SK-N-SH treated with all-trans-retinoic acid at 6 μM for 48 hours (cell line): ENCODE measurements at regions not wholly inside any gene's neighbourhood (a gene's known extent, or its start where the extent isn't known, plus 50 kb on each side); places are given as distances from the start of the nearest gene placed in this dataset.

Experiments
- ATAC-seq: fragments of 200-7000 bp; cut with Tn5 transposase; 3 replicates; pipeline ENCODE4 v1.9.1; 2020; ENCODE audit warnings: mild to moderate bottlenecking, moderate library complexity
- ARNTL ChIP-seq: fragments of 450-650 bp; formaldehyde crosslinking; IDR thresholded peaks from 2 replicates; pipeline ENCODE4 v1.5.0; 2020; ENCODE audit warnings: low read depth, mild to moderate bottlenecking, moderate library complexity, borderline replicate concordance
- BACH2 ChIP-seq: fragments of 250-450 bp; sonication (Bioruptor Pico); IDR thresholded peaks from 2 replicates; pipeline ENCODE4 v1.9.0; 2021; ENCODE audit warnings: mild to moderate bottlenecking, borderline replicate concordance
- CSDC2 ChIP-seq: fragments of 250-450 bp; sonication (Bioruptor Pico); IDR thresholded peaks from 2 replicates; pipeline ENCODE4 v1.5.0; 2020; ENCODE audit warnings: mild to moderate bottlenecking, moderate library complexity
- ESRRG ChIP-seq: fragments of 250-450 bp; sonication (Bioruptor Pico); IDR thresholded peaks from 2 replicates; pipeline ENCODE4 v1.6.1; 2021; ENCODE audit warnings: mild to moderate bottlenecking
- OSR1 ChIP-seq: fragments of 250-450 bp; sonication (Bioruptor Pico); IDR thresholded peaks from 2 replicates; pipeline ENCODE4 v1.8.0; 2022; ENCODE audit warnings: moderate library complexity, mild to moderate bottlenecking, inconsistent platforms
- PPARA ChIP-seq: fragments of 250-450 bp; sonication (Bioruptor Pico); IDR thresholded peaks from 2 replicates; pipeline ENCODE4 v1.5.0; 2020; ENCODE audit warnings: mild to moderate bottlenecking, borderline replicate concordance
- RARB ChIP-seq: fragments of 250-450 bp; sonication (Bioruptor Pico); IDR thresholded peaks from 2 replicates; pipeline ENCODE4 v1.8.0; 2021; ENCODE audit warnings: mild to moderate bottlenecking, moderate library complexity
- SNAI2 ChIP-seq: fragments of 250-450 bp; sonication (Bioruptor Pico); IDR thresholded peaks from 2 replicates; pipeline ENCODE4 v1.5.0; 2020; ENCODE audit warnings: mild to moderate bottlenecking, moderate library complexity
- TCF4 ChIP-seq: fragments of 250-450 bp; sonication (Bioruptor Pico); IDR thresholded peaks from 2 replicates; pipeline ENCODE4 v1.8.0; 2021; ENCODE audit warnings: mild to moderate bottlenecking, moderate library complexity, borderline replicate concordance
- TOX ChIP-seq: fragments of 250-450 bp; sonication (Bioruptor Pico); IDR thresholded peaks from 2 replicates; pipeline ENCODE4 v1.8.0; 2021; ENCODE audit warnings: mild to moderate bottlenecking, moderate library complexity, borderline replicate concordance
- ZC3H10 ChIP-seq: fragments of 250-450 bp; sonication (Bioruptor Pico); IDR thresholded peaks from 2 replicates; pipeline ENCODE4 v1.5.1; 2021; ENCODE audit warnings: mild to moderate bottlenecking, moderate library complexity
- ZFP3 ChIP-seq: fragments of 250-450 bp; sonication (Bioruptor Pico); IDR thresholded peaks from 2 replicates; pipeline ENCODE4 v1.5.0; 2020; ENCODE audit warnings: mild to moderate bottlenecking, moderate library complexity
- ZFP30 ChIP-seq: fragments of 450-650 bp; formaldehyde crosslinking; IDR thresholded peaks from 2 replicates; pipeline ENCODE4 v1.5.0; 2022; ENCODE audit warnings: mild to moderate bottlenecking, moderate library complexity
- ZNF565 ChIP-seq: fragments of 450-650 bp; formaldehyde crosslinking; conservative IDR thresholded peaks from 2 replicates; pipeline ENCODE4 v1.5.0; 2020; ENCODE audit warnings: low read depth, mild to moderate bottlenecking, moderate library complexity
- ZNF70 ChIP-seq: fragments of 450-650 bp; formaldehyde crosslinking; IDR thresholded peaks from 2 replicates; pipeline ENCODE4 v1.5.0; 2020; ENCODE audit warnings: mild to moderate bottlenecking, moderate library complexity
- ZNF8 ChIP-seq: fragments of 450-650 bp; formaldehyde crosslinking; IDR thresholded peaks from 2 replicates; pipeline ENCODE4 v1.5.0; 2020; ENCODE audit warnings: mild to moderate bottlenecking, moderate library complexity
- TF ChIP-seq, protein P1 (sequence below): fragments of 250-450 bp; sonication (Bioruptor Pico); IDR thresholded peaks from 2 replicates; pipeline ENCODE4 v1.5.1; 2021; ENCODE audit warnings: mild to moderate bottlenecking, moderate library complexity
- TF ChIP-seq, protein P2 (sequence below): fragments of 250-450 bp; sonication (Bioruptor Pico); IDR thresholded peaks from 2 replicates; pipeline ENCODE4 v1.5.1; 2020; ENCODE audit warnings: low read depth, mild to moderate bottlenecking, moderate library complexity
- TF ChIP-seq, protein P3 (sequence below): fragments of 250-450 bp; sonication (Bioruptor Pico); IDR thresholded peaks from 2 replicates; pipeline ENCODE4 v1.5.0; 2020; ENCODE audit warnings: mild to moderate bottlenecking, moderate library complexity
- TF ChIP-seq, protein P4 (sequence below): fragments of 250-450 bp; sonication (Bioruptor Pico); IDR thresholded peaks from 2 replicates; pipeline ENCODE4 v1.8.0; 2021; ENCODE audit warnings: low read depth, mild to moderate bottlenecking, moderate library complexity, borderline replicate concordance
- TF ChIP-seq, protein P5 (sequence below): fragments of 250-450 bp; sonication (Bioruptor Pico); IDR thresholded peaks from 2 replicates; pipeline ENCODE4 v1.8.0; 2020; ENCODE audit warnings: mild to moderate bottlenecking, moderate library complexity, borderline replicate concordance

DNA sequence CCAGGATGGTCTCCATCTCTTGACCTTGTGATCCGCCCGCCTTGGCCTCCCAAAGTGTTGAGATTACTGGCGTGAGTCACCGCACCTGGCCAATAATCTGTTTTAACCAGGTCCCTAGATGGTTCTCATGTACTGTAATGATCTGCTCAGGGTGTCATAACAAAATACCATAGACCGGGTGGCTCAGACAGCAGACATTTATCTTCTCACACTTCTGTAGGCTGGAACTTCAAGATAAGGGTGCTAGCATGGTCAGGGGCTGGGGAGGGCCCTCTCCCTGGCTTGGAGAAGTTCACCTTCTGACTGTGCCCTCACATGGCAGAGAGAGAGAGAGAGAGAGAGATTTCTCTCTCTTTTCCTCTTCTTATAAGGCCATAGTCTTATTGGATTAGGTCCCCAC, 279.4 kb upstream of the LYZL1 start:
- TF ChIP-seq TOX (CRISPR knock-in tag) (no peak), TCF4 (CRISPR knock-in tag) (no peak), ZNF8 (CRISPR knock-in tag) (no peak), ZFP30 (CRISPR knock-in tag) (no peak), RARB (CRISPR knock-in tag) (no peak), ZC3H10 (CRISPR knock-in tag) (no peak), ZNF70 (CRISPR knock-in tag) (no peak), ARNTL (CRISPR knock-in tag) (no peak), PPARA (no peak), ESRRG (CRISPR knock-in tag) (no peak), OSR1 (CRISPR knock-in tag) (no peak), SNAI2 (CRISPR knock-in tag) (no peak), ZFP3 (CRISPR knock-in tag) (no peak)
- TF ChIP-seq, protein P1, sequence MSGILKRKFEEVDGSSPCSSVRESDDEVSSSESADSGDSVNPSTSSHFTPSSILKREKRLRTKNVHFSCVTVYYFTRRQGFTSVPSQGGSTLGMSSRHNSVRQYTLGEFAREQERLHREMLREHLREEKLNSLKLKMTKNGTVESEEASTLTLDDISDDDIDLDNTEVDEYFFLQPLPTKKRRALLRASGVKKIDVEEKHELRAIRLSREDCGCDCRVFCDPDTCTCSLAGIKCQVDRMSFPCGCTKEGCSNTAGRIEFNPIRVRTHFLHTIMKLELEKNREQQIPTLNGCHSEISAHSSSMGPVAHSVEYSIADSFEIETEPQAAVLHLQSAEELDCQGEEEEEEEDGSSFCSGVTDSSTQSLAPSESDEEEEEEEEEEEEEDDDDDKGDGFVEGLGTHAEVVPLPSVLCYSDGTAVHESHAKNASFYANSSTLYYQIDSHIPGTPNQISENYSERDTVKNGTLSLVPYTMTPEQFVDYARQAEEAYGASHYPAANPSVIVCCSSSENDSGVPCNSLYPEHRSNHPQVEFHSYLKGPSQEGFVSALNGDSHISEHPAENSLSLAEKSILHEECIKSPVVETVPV (CRISPR knock-in tag), result no peak
- TF ChIP-seq, protein P2, sequence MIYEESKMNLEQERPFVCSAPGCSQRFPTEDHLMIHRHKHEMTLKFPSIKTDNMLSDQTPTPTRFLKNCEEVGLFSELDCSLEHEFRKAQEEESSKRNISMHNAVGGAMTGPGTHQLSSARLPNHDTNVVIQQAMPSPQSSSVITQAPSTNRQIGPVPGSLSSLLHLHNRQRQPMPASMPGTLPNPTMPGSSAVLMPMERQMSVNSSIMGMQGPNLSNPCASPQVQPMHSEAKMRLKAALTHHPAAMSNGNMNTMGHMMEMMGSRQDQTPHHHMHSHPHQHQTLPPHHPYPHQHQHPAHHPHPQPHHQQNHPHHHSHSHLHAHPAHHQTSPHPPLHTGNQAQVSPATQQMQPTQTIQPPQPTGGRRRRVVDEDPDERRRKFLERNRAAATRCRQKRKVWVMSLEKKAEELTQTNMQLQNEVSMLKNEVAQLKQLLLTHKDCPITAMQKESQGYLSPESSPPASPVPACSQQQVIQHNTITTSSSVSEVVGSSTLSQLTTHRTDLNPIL (CRISPR knock-in tag), result no peak
- TF ChIP-seq, protein P3, sequence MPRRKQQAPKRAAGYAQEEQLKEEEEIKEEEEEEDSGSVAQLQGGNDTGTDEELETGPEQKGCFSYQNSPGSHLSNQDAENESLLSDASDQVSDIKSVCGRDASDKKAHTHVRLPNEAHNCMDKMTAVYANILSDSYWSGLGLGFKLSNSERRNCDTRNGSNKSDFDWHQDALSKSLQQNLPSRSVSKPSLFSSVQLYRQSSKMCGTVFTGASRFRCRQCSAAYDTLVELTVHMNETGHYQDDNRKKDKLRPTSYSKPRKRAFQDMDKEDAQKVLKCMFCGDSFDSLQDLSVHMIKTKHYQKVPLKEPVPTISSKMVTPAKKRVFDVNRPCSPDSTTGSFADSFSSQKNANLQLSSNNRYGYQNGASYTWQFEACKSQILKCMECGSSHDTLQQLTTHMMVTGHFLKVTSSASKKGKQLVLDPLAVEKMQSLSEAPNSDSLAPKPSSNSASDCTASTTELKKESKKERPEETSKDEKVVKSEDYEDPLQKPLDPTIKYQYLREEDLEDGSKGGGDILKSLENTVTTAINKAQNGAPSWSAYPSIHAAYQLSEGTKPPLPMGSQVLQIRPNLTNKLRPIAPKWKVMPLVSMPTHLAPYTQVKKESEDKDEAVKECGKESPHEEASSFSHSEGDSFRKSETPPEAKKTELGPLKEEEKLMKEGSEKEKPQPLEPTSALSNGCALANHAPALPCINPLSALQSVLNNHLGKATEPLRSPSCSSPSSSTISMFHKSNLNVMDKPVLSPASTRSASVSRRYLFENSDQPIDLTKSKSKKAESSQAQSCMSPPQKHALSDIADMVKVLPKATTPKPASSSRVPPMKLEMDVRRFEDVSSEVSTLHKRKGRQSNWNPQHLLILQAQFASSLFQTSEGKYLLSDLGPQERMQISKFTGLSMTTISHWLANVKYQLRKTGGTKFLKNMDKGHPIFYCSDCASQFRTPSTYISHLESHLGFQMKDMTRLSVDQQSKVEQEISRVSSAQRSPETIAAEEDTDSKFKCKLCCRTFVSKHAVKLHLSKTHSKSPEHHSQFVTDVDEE (CRISPR knock-in tag), result no peak
- TF ChIP-seq, protein P4, sequence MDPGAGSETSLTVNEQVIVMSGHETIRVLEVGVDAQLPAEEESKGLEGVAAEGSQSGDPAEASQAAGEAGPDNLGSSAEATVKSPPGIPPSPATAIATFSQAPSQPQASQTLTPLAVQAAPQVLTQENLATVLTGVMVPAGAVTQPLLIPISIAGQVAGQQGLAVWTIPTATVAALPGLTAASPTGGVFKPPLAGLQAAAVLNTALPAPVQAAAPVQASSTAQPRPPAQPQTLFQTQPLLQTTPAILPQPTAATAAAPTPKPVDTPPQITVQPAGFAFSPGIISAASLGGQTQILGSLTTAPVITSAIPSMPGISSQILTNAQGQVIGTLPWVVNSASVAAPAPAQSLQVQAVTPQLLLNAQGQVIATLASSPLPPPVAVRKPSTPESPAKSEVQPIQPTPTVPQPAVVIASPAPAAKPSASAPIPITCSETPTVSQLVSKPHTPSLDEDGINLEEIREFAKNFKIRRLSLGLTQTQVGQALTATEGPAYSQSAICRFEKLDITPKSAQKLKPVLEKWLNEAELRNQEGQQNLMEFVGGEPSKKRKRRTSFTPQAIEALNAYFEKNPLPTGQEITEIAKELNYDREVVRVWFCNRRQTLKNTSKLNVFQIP, result no peak
- TF ChIP-seq, protein P5, sequence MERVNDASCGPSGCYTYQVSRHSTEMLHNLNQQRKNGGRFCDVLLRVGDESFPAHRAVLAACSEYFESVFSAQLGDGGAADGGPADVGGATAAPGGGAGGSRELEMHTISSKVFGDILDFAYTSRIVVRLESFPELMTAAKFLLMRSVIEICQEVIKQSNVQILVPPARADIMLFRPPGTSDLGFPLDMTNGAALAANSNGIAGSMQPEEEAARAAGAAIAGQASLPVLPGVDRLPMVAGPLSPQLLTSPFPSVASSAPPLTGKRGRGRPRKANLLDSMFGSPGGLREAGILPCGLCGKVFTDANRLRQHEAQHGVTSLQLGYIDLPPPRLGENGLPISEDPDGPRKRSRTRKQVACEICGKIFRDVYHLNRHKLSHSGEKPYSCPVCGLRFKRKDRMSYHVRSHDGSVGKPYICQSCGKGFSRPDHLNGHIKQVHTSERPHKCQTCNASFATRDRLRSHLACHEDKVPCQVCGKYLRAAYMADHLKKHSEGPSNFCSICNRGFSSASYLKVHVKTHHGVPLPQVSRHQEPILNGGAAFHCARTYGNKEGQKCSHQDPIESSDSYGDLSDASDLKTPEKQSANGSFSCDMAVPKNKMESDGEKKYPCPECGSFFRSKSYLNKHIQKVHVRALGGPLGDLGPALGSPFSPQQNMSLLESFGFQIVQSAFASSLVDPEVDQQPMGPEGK (CRISPR knock-in tag), result no peak
- ATAC-seq, result no peak

DNA sequence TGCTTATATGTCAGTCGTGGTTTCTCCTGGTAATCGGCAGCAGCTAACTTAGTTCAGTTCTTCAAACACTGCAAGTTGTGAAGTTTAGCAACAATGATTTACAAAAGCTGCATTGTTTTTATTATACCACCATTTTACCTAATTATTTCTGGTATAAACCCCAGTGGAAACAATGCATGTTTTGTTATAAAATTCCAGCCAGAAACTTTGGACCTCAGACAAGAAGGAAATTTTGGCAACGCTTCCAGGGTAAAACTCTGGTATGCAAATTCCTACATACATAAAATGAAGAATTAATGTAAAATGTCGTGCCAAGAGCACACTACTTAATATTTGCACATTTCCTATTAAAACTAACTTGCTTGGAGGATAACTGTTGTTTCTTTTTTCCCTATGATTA, 277.4 kb upstream of the LYZL1 start:
- no peak for ATAC-seq
- no peak for TF ChIP-seq OSR1 (CRISPR knock-in tag)
- TF ChIP-seq ZNF8 (CRISPR knock-in tag), result no peak
- no peak for TF ChIP-seq ZNF565 (CRISPR knock-in tag)
- no peak for TF ChIP-seq ZFP30 (CRISPR knock-in tag)
- no peak for TF ChIP-seq PPARA
- TF ChIP-seq ZFP3 (CRISPR knock-in tag), result no peak
- TF ChIP-seq, protein P3 (CRISPR knock-in tag), result no peak
- no peak for TF ChIP-seq CSDC2
- no peak for TF ChIP-seq ESRRG (CRISPR knock-in tag)
- TF ChIP-seq, protein P1 (CRISPR knock-in tag), result no peak
- no peak for TF ChIP-seq RARB (CRISPR knock-in tag)
- no peak for TF ChIP-seq BACH2 (CRISPR knock-in tag)
